Endodermal cell (in vitro differentiated cells): ENCODE measurements at regions not wholly inside any gene's neighbourhood (a gene's known extent, or its start where the extent isn't known, plus 50 kb on each side); places are given as distances from the start of the nearest gene placed in this dataset.
A peak's percentile ranks its signal among the peaks of the same experiment; 100 is the strongest.

ENCODE experiments used
- DNase-seq: peaks from one replicate; pipeline ENCODE4 v3.0.0-alpha.2; 2017
- H3K27ac ChIP-seq: 2 replicates; pipeline ENCODE4 v1.5.1; 2013; ENCODE audit warnings: mild to moderate bottlenecking, low read depth, low read length, moderate library complexity
- H3K27me3 ChIP-seq: 2 replicates; pipeline ENCODE4 v1.6.1; 2013; ENCODE audit warnings: mild to moderate bottlenecking, low read length, moderate library complexity; ENCODE audit not compliant: insufficient read depth, control insufficient read depth, poor library complexity, severe bottlenecking
- H3K36me3 ChIP-seq: 2 replicates; pipeline ENCODE4 v1.7.0; 2013; ENCODE audit warnings: mild to moderate bottlenecking, low read length, moderate library complexity; ENCODE audit not compliant: control insufficient read depth, insufficient read depth
- H3K4me1 ChIP-seq: one replicate; pipeline ENCODE4 v1.7.0; 2013; ENCODE audit warnings: low read length; ENCODE audit not compliant: control insufficient read depth, insufficient read depth
- H3K4me3 ChIP-seq: 2 replicates; pipeline ENCODE4 v1.5.1; 2013; ENCODE audit warnings: mild to moderate bottlenecking, low read length, moderate library complexity
- H3K9ac ChIP-seq: 2 replicates; pipeline ENCODE4 v1.6.1; 2013; ENCODE audit warnings: mild to moderate bottlenecking, low read length, moderate library complexity; ENCODE audit not compliant: poor library complexity, severe bottlenecking; ENCODE audit errors: extremely low read depth
- H3K9me3 ChIP-seq: 2 replicates; pipeline ENCODE4 v1.6.1; 2013; ENCODE audit warnings: mild to moderate bottlenecking, low read length, moderate library complexity; ENCODE audit not compliant: control insufficient read depth
- H3K27ac Mint-ChIP-seq: 2 replicates; pipeline ENCODE4 v1.8.0; 2020; ENCODE audit warnings: mixed read lengths
- H3K27me3 Mint-ChIP-seq: 2 replicates; pipeline ENCODE4 v1.8.0; 2021; ENCODE audit warnings: mild to moderate bottlenecking, mixed read lengths; ENCODE audit not compliant: insufficient read depth
- H3K36me3 Mint-ChIP-seq: 2 replicates; pipeline ENCODE4 v1.8.0; 2020; ENCODE audit warnings: low read depth, mixed read lengths
- H3K4me1 Mint-ChIP-seq: 2 replicates; pipeline ENCODE4 v1.8.0; 2020; ENCODE audit warnings: mixed read lengths
- H3K4me3 Mint-ChIP-seq: 2 replicates; pipeline ENCODE4 v1.8.0; 2020; ENCODE audit warnings: mild to moderate bottlenecking, moderate library complexity, mixed read lengths
- H3K9me3 Mint-ChIP-seq: 2 replicates; pipeline ENCODE4 v1.8.0; 2020; ENCODE audit warnings: mild to moderate bottlenecking, mixed read lengths
- WGBS, 2 experiments: methylation state at CpG; one replicate each; pipeline versions ENCODE4 v1.1.5 to v1.1.7; 2013; ENCODE audit warnings: missing lambda C conversion rate in 2 of 2, mixed read lengths in 1 of 2; ENCODE audit not compliant: insufficient coverage in 1 of 2, insufficient read length in 1 of 2; 5-methylcytosine and 5-hydroxymethylcytosine counted together
- TF ChIP-seq, protein P1 (sequence below): fragments of 200-600 bp; sonication (generic); conservative IDR thresholded peaks from 2 replicates; pipeline ENCODE4 v1.5.0; 2021; ENCODE audit warnings: antibody characterized with exemption, mild to moderate bottlenecking

- Histone ChIP-seq H3K27me3 (no peaks in the 10 kb centered on the region), H3K4me3 (no peak overlapping the region), H3K27ac (no peak overlapping the region), H3K4me1 (no peaks in the 10 kb centered on the region), H3K36me3 (no peaks in the 10 kb centered on the region), H3K9ac (no peak overlapping the region), H3K9me3 (no peaks in the 10 kb centered on the region)
- 94 to 95% methylated on average over 6 to 11 of the region's 11 CpGs for WGBS, 2 experiments
- Mint-ChIP-seq H3K27me3 (no peaks in the 10 kb centered on the region), H3K36me3 (no peaks in the 10 kb centered on the region), H3K4me3 (no peak overlapping the region), H3K9me3 (no peaks in the 10 kb centered on the region), H3K4me1 (peaks cover 24% of the 10 kb centered on the region), H3K27ac (no peak overlapping the region)
- TF ChIP-seq, protein P1, sequence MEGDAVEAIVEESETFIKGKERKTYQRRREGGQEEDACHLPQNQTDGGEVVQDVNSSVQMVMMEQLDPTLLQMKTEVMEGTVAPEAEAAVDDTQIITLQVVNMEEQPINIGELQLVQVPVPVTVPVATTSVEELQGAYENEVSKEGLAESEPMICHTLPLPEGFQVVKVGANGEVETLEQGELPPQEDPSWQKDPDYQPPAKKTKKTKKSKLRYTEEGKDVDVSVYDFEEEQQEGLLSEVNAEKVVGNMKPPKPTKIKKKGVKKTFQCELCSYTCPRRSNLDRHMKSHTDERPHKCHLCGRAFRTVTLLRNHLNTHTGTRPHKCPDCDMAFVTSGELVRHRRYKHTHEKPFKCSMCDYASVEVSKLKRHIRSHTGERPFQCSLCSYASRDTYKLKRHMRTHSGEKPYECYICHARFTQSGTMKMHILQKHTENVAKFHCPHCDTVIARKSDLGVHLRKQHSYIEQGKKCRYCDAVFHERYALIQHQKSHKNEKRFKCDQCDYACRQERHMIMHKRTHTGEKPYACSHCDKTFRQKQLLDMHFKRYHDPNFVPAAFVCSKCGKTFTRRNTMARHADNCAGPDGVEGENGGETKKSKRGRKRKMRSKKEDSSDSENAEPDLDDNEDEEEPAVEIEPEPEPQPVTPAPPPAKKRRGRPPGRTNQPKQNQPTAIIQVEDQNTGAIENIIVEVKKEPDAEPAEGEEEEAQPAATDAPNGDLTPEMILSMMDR = no peak
- peak; percentile 6 for DNase-seq
These were observed 90.8 kb upstream of the SHISA3 start for GRCh38 chr4:42306221-42307109.

- Mint-ChIP-seq H3K27me3 (no peaks in the 10 kb centered on the region), H3K4me1 (peaks cover 22% of the 10 kb centered on the region), H3K27ac (no peak overlapping the region), H3K4me3 (no peak overlapping the region), H3K36me3 (peaks cover 2% of the 10 kb centered on the region), H3K9me3 (peaks cover 10% of the 10 kb centered on the region)
- Histone ChIP-seq H3K4me1 (no peaks in the 10 kb centered on the region), H3K9me3 (peaks cover 13% of the 10 kb centered on the region), H3K27me3 (no peaks in the 10 kb centered on the region), H3K27ac (no peak overlapping the region), H3K4me3 (no peak overlapping the region), H3K36me3 (no peaks in the 10 kb centered on the region), H3K9ac (no peak overlapping the region)
- peak; percentile 10 for DNase-seq
- WGBS, 2 experiments = 96% methylated on average over 3 of the region's 3 CpGs; no CpG with 5 or more reads in 1 of the 2 experiments
- TF ChIP-seq, protein P1 = no peak
These were observed 89.0 kb upstream of the SHISA3 start for GRCh38 chr4:42308247-42308646.

DNA sequence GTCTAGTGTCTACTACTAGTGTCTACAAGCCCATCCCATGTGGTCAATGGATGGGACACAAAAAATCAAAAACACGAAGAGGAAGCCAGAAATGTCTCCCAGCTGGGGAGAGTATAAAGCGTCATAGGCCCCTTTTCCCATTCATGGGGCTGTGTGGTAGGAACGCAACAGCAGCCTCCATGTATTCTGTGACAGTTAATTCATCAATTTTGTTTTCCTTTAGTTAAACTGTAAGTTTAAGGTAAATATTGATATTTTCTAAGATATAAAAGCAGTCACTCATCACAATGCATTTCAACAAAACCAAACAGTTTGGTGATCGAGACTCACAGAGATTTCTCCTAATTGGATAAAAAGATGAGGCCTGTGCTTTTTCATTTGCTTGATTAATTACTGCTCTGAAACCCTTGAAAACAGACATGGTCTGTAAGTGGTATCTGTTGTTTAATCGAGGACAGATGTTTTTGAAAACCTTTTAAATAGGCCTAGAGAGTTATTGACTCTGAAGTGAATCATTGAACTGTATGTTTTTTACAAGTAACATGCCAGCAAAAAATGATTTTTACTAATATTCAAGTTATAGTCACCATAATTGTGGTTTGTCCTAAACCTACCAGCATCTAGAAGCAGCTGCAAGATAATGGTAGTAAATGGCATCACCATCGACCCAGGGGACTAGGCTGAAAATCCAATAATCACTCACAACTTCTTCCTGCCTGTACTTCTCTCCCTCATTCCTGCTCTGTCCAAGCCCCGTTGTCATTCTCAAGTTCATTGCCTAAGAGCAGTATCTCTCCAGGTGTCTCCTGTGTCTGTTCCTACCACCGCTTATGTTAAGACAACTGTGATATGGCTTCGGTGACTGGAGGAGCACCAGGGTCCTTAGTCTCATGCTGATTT is 87.7 kb upstream of the SHISA3 start:
- TF ChIP-seq, protein P1 = no peak
- H3K27me3 ChIP-seq = no peaks in the 10 kb centered on the region
- H3K4me3 ChIP-seq = no peak overlapping the region
- 90 to 93% methylated on average over 5 to 9 of the region's 9 CpGs for WGBS, 2 experiments
- Mint-ChIP-seq H3K27me3 (no peaks in the 10 kb centered on the region), H3K4me1 (peaks cover 25% of the 10 kb centered on the region), H3K9me3 (peaks cover 24% of the 10 kb centered on the region), H3K36me3 (peaks cover 13% of the 10 kb centered on the region), H3K27ac (no peak overlapping the region), H3K4me3 (no peak overlapping the region)
- no peak overlapping the region for H3K27ac ChIP-seq
- no peaks in the 10 kb centered on the region for H3K4me1 ChIP-seq
- no peak overlapping the region for H3K9ac ChIP-seq
- no peaks in the 10 kb centered on the region for H3K36me3 ChIP-seq
- peaks cover 26% of the 10 kb centered on the region for H3K9me3 ChIP-seq
- DNase-seq = no peak
